NCI-H2196 treated with DMSO at 0.1 percent for 48 hours (cell line): ENCODE measurements at regions not wholly inside any gene's neighbourhood (a gene's known extent, or its start where the extent isn't known, plus 50 kb on each side); places are given as distances from the start of the nearest gene placed in this dataset.
A peak's percentile ranks its signal among the peaks of the same experiment; 100 is the strongest.

Source experiments
- DNase-seq: peaks from one replicate; lab custom pipeline; 2025; ENCODE audit not compliant: unreplicated experiment; lab: John Stamatoyannopoulos, UW

DNA sequence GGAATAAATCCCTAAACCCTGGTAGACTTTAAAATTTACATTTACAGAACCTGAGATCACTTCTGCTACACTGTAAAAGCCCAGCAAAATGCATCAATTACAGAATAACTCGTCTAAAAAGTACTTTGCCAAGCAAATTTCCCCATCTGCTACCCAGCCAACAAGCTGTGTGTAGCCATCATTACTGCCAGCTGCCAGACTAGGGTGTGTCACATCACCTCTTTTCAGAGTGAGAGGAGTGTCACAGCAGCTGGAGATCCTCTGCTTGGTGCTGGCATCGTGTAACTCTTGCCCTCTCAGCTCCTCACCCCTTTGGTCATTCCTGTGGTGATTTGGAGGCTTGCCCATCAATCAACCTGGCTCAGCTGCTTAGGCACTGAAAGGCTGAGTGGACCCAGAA lies 340.4 kb upstream of the MMADHC start:
- DNase-seq = no peak

DNA sequence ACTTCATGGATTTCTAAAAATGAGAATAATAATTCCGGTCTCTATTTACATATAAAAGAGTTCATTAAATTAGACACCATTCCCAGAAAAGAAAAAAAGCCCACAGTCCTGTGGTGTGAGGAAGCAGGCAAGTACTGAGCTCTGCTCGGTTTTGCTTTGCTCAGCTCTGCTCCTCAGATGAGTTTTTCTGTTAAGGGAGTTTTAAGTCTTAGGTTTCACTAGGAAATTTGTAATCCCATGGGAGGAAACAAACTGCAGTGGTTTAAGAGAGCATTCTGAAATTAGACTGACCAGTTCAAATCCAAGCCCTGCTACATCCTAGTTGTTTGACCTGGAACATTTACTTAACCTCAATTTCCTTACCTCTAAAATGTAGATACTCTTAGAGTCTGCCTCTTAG lies 338.6 kb upstream of the MMADHC start:
- no peak for DNase-seq

DNA sequence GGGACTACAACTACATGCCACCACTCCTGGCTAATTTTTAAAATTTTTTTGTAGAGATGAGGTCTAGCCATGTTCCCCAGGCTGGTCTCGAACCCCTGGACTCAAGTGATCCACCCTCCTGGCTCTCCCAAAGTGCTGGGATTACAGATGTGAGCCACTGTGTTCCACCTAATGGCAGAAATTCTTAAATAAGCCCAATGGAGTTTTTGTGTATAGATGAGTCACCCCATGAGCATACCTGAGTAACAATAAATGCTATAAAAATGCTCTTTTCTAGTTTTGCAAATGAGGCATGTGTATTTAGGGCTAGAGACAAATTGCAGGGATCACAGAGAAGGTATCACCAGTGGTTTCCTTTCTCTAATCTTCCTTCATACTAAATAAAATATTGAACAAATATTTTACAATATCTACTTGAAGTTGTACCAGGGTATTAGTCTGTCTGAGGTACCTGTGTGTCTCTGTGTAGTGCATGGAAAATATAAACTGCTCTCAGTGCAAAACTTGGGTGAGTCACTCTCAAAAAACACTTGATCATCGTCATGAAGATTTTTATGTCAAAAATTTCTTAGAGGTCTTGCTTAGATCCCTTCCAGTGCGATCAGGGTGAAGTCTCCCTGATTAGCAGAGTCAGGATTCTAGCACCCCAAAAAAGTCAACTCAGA lies 337.1 kb upstream of the MMADHC start:
- DNase-seq = no peak

DNA sequence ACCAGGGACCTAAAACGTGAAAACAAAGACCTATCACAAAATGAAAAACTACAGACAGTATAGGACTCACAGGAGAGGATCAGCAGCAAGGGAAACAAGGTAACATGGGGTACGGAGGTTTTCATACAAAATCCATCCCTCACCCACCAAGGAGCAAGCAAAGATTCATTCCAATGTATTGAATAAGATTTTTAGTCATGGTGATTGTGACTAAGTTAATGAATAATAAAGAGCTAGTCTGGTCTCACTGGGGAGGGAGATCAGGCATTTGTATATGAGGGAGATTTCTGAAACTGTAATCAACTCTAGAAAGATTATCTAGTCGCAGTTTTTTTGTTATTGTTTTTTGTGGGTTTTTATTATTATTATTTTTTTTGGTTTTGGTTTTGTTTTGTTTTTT lies 336.5 kb upstream of the MMADHC start:
- DNase-seq = no peak

DNA sequence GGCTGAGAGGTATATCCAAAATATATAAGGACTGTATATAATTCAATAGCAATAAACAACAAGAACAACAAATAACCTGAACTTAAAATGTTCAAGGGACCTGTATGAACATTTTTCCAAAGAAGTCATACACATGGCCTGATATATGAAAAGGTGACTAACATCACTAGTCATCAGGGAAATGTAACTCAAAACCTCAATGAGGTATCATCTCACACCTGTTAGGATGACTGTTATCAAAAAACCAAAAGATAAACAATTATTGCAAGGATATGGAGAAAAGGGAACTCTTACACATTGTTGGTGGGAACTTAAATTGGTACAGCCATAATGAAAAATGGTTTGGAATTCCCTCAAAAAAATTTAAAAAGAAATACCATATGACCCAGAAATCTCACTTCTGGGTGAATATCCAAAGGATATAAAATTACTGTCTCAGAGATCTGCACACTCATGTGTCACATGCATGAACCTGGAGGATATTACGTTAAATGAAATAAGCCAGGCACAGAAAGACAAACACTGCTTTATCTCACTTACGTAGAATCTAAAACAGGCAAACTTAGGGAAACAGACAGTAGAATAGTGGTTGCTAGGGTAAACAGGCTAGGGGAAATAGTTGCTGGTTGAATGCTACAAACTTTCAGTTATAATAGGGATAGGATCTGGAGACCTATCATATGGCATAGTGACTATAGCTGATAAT lies 334.5 kb upstream of the MMADHC start:
- no peak for DNase-seq

DNA sequence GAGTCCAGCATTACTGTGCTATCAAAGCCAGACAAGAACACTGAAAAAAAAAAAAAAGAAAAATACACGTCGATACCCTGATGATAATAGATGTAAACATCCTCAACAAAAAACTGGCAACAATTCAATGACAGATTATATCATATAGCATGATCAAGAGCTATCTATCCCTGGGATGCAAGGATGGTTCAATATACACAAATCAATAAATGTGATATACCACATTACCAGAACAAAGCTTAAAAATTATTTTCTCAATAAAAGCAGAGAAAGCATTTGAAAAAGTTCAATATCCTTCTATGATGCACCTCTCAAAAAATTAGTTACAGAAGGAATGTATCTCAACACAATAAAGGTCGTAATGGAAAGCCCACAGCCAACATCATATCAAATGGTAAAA lies 332.8 kb upstream of the MMADHC start:
- no peak for DNase-seq

DNA sequence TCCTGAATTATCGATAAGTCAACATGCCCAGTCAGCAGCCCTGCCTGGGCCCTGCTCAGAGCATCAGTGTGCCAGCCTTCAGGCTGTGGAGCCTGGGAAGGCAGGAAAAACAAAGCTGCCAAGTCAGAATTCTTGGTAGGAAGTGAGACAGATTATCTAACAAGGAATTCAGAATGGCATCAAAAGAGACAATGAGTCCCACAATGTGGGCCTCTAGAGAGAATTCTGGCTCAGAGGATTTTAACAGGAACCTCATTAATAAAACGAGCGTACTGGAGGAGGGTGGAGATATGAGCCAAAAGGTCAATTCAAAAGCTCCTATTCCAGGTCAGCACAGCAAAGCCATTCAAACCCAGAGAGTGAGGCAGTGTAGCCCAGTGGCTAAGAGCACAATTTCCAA lies 327.6 kb upstream of the MMADHC start:
- no peak for DNase-seq

DNA sequence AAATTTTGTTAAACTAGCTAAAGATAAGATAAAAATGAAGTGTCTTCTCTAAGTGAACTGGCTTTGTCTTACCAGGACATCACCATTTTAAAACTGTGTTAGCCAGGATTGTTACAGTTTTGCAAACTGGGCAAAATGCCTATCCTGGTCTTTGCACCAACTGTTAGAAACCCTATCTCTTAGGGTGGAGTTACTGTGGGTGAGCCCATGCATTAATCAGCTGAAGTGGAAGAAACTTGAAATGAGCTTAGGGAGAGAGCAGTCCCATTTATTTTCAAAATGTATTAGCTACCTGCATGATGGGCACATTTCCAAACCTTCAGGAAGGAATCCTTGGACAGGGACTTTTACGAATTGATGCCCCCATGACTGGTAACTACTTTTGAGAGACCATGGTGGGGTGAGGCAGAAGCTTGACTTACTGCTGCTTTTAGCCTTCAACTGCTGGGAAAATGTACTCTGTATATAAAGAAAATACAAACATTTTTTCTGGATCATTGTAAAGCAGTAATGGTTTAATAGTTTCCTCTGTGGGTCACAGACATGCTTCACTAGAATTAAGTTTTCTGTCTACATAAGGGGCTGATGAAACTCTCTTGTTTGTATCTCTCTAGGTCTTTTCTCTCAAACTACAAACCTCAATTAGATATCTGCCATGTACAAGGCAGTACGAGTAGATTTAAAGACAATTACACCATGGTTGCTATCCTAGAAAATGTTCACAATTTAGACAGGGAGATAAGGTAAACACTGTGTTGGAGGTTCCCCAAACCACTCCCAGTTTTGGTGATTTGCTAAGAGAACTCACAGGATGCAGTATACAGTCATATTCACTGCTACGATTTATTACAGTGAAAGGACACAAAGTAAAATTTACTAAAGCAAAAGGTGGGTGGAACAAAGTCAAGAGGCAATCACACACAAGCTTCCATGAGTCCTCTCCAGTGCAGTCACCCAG lies 321.4 kb upstream of the MMADHC start:
- DNase-seq = no peak

DNA sequence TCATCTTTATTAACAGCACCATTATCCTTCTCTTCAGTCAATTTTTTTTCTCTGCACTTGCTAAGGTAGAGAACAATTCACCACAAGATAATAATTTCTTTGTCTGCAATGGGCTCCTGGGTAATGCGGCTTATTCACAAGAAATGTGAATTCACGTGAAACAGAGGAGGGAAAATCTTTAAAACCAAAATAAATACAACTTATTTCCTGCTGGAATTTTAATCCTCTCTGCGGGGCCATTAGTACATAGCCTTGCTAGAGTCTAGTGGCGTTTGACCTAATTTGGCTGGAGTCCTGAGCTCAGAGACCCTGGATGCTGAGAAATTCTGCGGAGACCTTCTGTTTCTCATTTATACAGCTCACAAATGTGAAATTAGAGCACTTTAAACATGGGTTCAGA lies 319.3 kb upstream of the MMADHC start:
- DNase-seq = no peak

DNA sequence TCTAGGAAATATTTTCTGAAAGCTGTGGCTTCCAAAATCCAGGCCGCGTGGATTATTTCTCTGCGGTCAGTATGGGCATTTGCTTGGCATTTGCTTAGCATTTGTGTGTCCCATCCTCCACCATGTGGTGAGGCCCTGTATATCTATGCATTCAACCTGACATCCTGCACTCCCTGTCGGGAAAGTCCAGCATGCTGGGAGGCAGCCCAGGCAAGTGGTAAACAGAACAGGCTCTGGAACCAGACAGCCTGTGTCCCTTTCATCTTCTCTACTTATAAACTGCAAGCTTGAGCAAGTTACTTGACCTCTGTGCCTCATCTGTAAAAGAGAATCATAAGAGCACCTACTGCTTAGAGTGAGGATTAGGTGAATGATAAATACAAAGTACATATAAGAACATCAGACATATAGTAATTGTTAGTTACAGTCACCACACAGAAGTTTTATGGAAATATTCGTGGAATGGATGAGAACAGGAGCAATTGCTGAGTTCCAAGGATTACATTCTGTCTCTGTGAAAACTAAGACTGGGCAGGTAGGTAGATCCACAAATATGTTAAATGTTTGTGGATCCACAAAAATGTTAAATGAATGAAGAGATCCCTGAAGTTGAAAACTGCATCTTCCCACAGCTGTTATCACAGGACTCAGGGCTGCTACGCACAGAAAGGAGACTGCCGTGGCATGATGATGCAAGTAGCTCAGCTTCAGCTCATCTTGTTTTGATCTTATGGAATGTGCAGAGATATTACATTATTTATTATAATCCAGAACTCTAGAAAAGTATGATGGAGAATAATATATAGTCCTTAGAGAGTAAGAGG lies 317.0 kb upstream of the MMADHC start:
- DNase-seq = no peak

DNA sequence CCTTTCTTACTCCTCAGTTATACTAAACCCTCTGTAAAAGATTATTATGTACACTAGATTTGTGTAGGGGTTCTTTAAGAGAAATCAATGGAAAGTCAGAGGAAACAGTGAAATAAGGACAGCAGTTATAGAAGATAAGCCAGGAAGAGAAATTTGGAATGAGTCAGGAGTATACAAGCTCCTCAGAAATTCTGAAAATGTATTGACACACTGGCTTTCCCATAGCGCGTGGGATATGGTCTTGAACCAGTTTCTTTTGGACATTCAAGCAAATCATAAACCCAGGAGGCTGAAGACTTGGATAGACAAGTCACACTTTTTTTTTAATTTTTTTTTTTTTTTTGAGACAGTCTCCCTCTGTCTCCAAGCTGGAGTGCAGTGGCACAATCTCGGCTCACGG lies 316.1 kb upstream of the MMADHC start:
- no peak for DNase-seq

DNA sequence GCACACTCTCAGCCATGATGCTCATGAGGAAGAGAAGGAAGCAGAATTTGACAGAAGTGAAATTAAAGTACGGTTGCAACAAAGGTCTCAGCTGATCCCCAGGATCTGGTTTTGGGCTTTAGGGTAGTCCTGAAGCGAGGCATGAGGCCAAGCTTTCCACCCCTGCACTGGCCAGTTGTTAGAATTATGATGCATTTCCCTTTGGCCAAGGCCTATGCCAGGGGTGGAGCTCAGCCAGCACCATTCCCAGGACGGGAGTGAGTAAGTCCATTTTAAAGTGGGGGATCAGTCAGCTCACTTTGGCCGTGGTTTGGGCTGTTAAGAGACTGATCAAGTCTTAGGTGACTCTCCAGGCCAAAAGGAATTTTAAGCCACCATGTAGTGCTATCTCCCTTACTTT lies 314.5 kb upstream of the MMADHC start:
- no peak for DNase-seq

DNA sequence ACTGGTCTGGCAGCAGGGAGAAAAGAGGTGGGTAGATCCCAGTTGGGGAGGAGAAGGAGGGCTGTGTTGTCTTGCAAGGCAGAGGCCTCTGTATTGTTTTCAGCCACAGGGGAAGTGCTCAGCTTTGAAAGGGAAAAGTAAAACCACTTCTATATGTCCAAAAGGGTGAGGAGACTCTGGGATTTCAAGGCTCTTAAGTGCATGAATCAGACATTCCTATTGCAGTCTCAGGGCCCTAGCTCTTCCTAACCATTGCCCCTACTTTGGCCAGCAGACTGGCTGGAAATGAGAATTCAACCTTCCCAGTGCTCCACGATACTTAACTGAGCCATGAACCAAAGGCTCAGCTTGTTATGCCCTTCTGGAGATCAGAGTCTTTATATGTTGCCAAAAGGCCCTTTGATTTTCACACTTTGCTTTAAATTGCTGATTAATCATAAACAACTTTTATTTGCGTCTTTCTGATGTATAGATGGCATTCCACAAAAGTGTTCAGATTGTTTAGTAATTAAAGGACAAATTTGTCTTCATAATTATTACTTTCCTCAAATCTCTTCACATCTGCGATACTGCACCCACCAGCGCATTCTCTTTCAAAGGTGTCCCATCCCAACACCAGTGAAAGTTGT lies 313.8 kb upstream of the MMADHC start:
- no peak for DNase-seq

DNA sequence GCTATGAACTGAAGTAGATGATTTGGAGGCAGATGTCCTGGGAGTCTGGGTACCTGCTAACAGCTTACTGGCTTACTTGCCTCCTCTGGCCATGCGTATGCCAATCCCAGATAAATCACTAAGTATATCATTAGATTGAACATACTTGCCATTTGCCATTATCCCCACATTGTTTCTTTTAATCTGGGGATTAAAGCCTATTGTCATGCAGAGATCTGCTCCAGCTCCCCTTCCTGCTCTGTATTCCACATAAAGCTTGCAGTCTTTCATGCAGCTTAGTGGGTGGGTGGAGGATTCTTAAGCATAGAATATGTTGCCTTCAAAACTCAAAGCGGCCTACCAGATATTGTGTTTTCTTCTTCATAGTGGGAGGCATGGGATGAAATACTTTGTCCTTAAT lies 311.8 kb upstream of the MMADHC start:
- no peak for DNase-seq

DNA sequence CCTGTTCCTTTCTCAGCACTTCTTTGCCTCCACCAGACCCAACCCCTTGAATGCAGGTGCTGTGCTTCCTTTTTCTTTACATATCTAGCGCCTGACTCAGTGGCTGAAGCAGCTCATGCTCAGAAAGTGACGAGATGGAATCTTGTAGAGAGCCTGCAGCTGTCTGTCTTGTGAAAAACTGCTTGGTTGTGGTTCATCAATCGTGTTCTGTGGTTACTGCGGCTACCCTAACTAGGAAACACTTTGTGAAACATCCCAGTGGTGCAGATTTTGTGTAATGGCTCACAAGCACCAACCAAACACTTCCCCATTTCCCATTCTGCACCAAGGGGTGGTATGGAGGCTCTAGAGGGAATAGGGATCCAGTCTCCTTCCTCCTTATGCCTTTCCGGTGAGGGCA lies 307.2 kb upstream of the MMADHC start:
- no peak for DNase-seq

DNA sequence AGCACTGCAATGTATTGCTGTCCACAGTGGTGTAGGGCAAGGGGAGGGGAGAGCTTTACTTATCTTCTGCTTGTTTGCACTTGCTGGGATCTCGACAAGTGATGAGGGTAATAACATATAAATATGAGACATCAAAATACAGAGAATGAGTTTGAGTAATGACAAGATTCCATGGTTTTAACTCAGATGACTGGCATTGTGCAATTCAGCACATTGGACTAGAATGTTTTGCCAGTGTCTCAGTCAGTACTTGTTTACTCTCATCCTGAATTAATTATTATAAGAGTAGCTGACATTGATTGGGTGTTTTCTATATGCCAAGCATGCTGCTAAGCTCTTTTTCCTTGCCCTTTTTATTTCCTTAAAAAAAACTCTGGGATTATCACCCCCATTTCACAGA lies 306.7 kb upstream of the MMADHC start:
- no peak for DNase-seq

DNA sequence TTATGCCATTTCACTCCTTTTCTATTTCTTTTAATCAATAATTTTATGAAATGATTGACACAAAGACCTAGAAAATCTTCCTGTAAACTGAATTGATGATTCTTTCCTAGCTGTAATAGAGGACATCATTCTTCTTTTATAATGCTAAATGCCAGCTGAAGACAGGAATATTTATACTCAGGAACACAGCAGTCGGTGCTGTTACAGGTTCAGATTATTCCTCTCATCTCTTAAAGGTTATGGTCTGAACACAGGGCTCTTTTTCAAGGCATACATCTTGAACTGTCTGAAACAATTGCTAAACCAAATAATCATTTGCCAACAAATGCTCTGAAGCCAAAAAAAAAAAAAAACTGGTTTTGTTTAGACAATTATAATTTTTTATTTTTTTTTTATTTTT lies 305.0 kb upstream of the MMADHC start:
- no peak for DNase-seq

DNA sequence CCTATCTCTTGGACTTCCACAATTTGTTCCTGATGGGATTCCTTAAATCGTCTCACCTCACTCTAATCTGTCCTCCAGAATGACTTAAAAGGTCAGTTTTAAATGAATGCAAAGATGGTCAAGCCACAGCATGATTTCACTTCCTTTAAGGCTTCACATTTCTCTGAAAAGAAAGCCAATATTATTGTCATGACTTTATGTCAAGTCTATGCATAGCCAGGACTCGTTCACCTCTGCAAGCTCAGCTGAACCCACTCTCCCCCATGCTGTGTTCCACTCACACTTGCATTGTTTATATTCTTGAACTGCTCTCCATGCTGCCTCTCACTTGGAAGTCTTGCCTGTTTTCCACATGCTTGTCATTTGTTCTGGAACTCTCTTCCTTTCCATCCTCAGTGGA lies 298.4 kb upstream of the MMADHC start:
- no peak for DNase-seq

DNA sequence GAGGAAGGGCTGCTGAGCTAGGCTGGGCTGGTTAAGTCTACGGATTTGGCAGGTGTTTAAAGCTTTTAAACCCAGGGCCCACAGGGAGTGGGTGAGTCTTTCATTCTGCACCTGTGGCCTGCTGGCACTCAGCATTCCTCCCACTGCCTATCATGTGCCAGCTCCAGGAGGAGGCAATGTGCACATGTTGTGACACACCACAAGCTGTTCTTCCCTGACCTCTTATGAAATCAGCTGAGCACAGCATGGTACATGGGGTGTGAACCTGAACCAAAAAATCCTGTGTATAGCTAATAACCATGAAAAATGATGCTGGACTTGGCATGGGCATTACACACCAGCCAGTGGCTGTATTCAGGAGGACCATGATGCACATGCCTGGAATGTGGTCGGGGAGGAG lies 297.9 kb upstream of the MMADHC start:
- peak; percentile 24 for DNase-seq

DNA sequence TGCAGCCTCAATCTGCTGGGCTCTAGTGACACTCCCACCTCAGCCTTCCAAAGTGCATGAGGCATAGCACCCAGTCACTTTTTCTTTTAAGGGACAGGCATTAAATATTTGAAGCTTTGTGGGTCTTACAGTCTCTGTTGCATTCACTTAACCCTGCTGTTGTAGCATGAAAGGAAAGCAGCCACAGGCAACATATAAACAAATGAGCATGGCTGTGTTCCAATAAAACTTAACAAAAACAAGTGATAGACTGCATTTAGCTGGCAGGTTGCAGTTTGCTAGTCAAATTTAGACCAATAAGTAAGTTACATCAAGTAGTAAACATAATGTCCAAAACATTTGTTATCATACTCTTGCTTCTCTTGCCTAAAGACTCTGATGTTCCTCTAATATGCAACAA lies 297.3 kb upstream of the MMADHC start:
- DNase-seq = no peak

DNA sequence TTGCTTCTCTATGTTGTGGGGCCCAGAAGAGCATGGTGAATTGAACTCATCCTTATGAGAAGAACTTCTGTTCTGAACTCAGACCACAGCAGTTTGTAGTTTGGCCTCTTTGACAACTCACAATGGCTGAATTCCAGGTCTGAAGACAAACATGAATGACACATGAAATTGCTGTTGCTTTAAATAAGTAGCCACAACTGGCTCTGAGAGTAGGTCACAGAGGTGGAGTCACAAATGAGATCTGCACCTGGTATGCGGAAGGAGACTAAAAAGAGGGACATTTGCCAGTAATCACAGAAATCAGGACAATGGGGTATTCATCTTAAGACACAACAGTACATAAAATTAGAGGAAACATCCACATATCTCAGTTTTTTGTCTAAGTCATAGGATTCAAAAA lies 290.3 kb upstream of the MMADHC start:
- no peak for DNase-seq
